ENCODE measurements at regions not wholly inside any gene's neighbourhood (a gene's known extent, or its start where the extent isn't known, plus 50 kb on each side); places are given as distances from the start of the nearest gene placed in this dataset.

DNA sequence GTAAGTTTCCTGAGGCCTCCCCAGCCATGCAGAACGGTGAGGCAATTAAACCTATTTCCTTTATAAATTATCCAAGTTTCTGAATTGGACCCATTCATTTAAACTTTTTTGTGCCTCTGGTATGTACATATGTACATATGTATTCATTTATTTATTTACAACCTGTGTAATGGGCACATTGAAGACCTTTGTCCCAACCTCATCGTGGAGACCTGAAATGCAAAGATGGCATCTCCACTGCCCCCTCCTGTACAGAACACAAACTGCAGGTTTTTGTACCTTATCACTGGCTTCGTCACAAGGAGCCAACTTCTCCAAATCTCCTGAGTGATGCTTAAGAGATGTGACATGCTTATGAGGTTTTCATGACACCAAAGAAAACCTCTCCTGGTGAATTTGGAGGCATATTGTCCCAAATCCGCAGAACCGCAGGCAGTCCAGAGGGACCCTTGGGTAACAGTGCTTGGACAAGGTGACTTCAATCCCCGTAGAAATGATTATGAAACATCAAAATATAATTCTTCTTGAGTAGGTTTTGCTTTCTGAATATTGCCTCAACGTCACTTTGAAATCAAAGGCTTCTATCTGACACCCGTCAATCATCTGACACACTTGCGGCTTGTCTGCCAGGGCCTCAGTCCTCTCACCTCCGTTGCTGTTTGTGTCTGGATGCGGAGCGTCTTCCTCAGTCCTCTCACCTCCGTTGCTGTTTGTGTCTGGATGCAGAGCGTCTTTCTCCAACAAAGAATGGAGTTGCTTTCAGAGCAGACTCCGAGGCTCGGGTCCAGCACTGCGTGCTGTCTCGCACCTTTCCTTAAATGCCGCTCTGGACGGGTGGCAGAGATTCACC lies 135.0 kb upstream of the IRX4 start:
- Histone ChIP-seq H4K20me1 (replicated peaks; ENCODE audit: control insufficient read depth, extremely low read depth, insufficient read depth, low read length) (no peaks in the 10 kb centered on the region), H2AFZ (ENCODE audit: low read depth, low read length) (no peak overlapping the region), H3K36me3 (ENCODE audit: control insufficient read depth in 2 of 2, extremely low read depth in 1 of 2, insufficient read depth in 2 of 2, low read length in 2 of 2) (no peaks in the 10 kb centered on the region), H3K9ac (replicated peaks; ENCODE audit: extremely low read depth, insufficient read depth, low read length) (no peak overlapping the region), H3K4me2 (ENCODE audit: insufficient read depth, low read length) (no peak overlapping the region), H3K9me3 (replicated peaks; ENCODE audit: control insufficient read depth, insufficient read depth, low read length) (no peaks in the 10 kb centered on the region), H3K79me2 (ENCODE audit: control insufficient read depth, insufficient read depth, low read length) (no peaks in the 10 kb centered on the region), H3K4me1 (ENCODE audit: control insufficient read depth, extremely low read depth, insufficient read depth, low read length) (no peaks in the 10 kb centered on the region), H3K27me3 (ENCODE audit: control insufficient read depth in 2 of 2, insufficient read depth in 2 of 2, low read length in 2 of 2) (no peaks in the 10 kb centered on the region), H3K9me1 (replicated peaks; ENCODE audit: control insufficient read depth, extremely low read depth, insufficient read depth, low read length) (no peaks in the 10 kb centered on the region), H3K4me3 (replicated peaks in 1 of 3; ENCODE audit: insufficient read depth in 1 of 3, low read depth in 1 of 3, low read length in 3 of 3) (no peak overlapping the region), H3K27ac (ENCODE audit: insufficient read depth, low read depth, low read length) (no peak overlapping the region)
- dilution Hi-C loops (cut with MboI; ENCODE audit: extremely low pct_ligation_motif_present, low sequenced_read_pairs): no loop called here
- intact Hi-C loops (cut with micrococcal nuclease): loop anchor here (1.0 to 5.0 kb wide), 2 partner anchors 254 to 350 kb away; no protein-coding TSS in a partner anchor
- FAIRE-seq: peak; percentile 78
- ChIA-PET CTCF (no interaction called here), POLR2A (no interaction called here)
- peak; percentile 51 to 53 for TF ChIP-seq CTCF (IDR thresholded peaks at IDR 0.05; ENCODE audit: extremely low read depth in 1 of 2, insufficient read depth in 1 of 2, low read depth in 1 of 2, low read length in 2 of 2)
- TF ChIP-seq GATA2 (IDR thresholded peaks at IDR 0.05; ENCODE audit: insufficient read depth, insufficient read length, low read depth, low read length): no peak
- TF ChIP-seq MYC (IDR thresholded peaks at IDR 0.05; ENCODE audit: low read depth, low read length): no peak
- no TSS peak for BruUV-seq (replicated peaks)
- peak; percentile 14 for DNase-seq (ENCODE audit: low read depth, low spot score)

DNA sequence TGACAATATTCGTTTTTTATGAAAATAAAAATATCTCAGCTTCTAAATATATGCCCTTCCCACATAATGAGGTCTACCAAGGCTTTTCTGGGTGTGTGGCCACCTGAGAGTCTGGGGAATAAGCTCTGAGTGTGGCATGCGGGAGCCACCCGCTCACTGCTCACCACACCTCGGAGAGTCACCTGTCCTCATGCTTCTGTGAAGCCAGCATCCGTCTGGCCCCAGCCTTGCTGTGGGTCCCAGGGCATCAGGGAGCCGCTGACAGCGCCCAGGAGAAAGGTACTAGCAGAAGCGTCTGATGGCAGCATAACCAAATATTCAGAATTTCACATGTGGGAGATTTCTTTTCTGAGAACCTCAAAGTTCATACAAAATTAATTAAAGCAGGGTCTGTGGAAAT lies 133.2 kb upstream of the IRX4 start:
- Histone ChIP-seq H4K20me1 (replicated peaks; ENCODE audit: control insufficient read depth, extremely low read depth, insufficient read depth, low read length) (no peaks in the 10 kb centered on the region), H3K9ac (replicated peaks; ENCODE audit: extremely low read depth, insufficient read depth, low read length) (no peak overlapping the region), H3K36me3 (ENCODE audit: control insufficient read depth in 2 of 2, extremely low read depth in 1 of 2, insufficient read depth in 2 of 2, low read length in 2 of 2) (no peaks in the 10 kb centered on the region), H2AFZ (ENCODE audit: low read depth, low read length) (no peak overlapping the region), H3K9me3 (replicated peaks; ENCODE audit: control insufficient read depth, insufficient read depth, low read length) (no peaks in the 10 kb centered on the region), H3K4me1 (ENCODE audit: control insufficient read depth, extremely low read depth, insufficient read depth, low read length) (no peaks in the 10 kb centered on the region), H3K27ac (ENCODE audit: insufficient read depth, low read depth, low read length) (no peak overlapping the region), H3K9me1 (replicated peaks; ENCODE audit: control insufficient read depth, extremely low read depth, insufficient read depth, low read length) (no peaks in the 10 kb centered on the region), H3K79me2 (ENCODE audit: control insufficient read depth, insufficient read depth, low read length) (no peaks in the 10 kb centered on the region), H3K4me3 (replicated peaks in 1 of 3; ENCODE audit: insufficient read depth in 1 of 3, low read depth in 1 of 3, low read length in 3 of 3) (no peak overlapping the region), H3K27me3 (ENCODE audit: control insufficient read depth in 2 of 2, insufficient read depth in 2 of 2, low read length in 2 of 2) (no peaks in the 10 kb centered on the region), H3K4me2 (ENCODE audit: insufficient read depth, low read length) (no peak overlapping the region)
- no peak for FAIRE-seq
- dilution Hi-C loops (cut with MboI; ENCODE audit: extremely low pct_ligation_motif_present, low sequenced_read_pairs): no loop called here
- intact Hi-C loops (cut with micrococcal nuclease): loop anchor here (5.0 kb wide), 1 partner anchor 349 kb away; no protein-coding TSS in a partner anchor
- POLR2A ChIA-PET: no interaction called here
- CTCF ChIA-PET: interaction anchor here (1.1 kb wide), 1 partner anchor 253 kb away, joined by 4 read pairs; no protein-coding TSS in a partner anchor
- no TSS peak for BruUV-seq (replicated peaks)
- DNase-seq (ENCODE audit: low read depth, low spot score): no peak
- TF ChIP-seq GATA2 (IDR thresholded peaks at IDR 0.05; ENCODE audit: insufficient read depth, insufficient read length, low read depth, low read length): no peak
- no peak for TF ChIP-seq POLR2AphosphoS5 (IDR thresholded peaks at IDR 0.05; ENCODE audit: insufficient read depth, low read depth, low read length)
- TF ChIP-seq EZH2 (IDR thresholded peaks at IDR 0.05; ENCODE audit: borderline replicate concordance, low read depth, low read length, severe bottlenecking): no peak

All from endothelial cell of umbilical vein (primary cell).